Loucy (cell line): ENCODE measurements at regions not wholly inside any gene's neighbourhood (a gene's known extent, or its start where the extent isn't known, plus 50 kb on each side); places are given as distances from the start of the nearest gene placed in this dataset.

Source experiments
- EZH2phosphoT487 ChIP-seq: fragments of 200-600 bp; IDR thresholded peaks from 2 replicates; pipeline ENCODE4 v1.6.1; 2018; ENCODE audit warnings: antibody characterized with exemption, mild to moderate bottlenecking, moderate library complexity, borderline replicate concordance
- TF ChIP-seq, protein P1 (sequence below): fragments of 200-600 bp; sonication (generic); conservative IDR thresholded peaks from 2 replicates; pipeline ENCODE4 v1.5.1; 2014; ENCODE audit warnings: mild to moderate bottlenecking, antibody characterized with exemption, low read length

DNA sequence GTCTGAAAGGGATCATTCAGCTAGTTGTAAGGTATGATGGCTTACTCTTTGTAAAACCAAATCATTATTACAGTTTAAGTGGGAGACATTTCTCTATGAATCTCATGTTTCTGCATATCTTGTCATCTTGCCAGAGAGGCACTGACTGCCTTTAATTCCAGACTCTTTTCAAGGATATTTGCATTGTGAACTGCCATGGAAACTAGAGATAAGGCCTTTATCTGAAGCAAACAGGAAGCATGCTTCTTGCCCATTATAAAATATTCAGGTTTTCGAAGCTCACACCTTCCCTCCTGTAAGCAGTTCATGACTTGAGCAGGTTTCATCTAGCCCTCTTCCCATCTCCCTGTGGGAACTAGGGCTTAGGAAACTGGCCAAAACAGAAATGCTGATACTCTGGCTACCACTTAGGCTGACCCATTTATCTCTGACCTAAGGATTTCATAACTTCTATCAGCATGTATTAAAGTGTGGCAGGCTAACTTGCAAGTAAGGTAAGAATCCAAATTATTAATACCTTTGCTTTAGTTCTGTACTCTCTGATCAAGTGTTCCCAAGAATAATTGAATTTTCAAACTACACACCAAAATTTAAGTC is 326.6 kb upstream of the ALCAM start:
- TF ChIP-seq, protein P1, sequence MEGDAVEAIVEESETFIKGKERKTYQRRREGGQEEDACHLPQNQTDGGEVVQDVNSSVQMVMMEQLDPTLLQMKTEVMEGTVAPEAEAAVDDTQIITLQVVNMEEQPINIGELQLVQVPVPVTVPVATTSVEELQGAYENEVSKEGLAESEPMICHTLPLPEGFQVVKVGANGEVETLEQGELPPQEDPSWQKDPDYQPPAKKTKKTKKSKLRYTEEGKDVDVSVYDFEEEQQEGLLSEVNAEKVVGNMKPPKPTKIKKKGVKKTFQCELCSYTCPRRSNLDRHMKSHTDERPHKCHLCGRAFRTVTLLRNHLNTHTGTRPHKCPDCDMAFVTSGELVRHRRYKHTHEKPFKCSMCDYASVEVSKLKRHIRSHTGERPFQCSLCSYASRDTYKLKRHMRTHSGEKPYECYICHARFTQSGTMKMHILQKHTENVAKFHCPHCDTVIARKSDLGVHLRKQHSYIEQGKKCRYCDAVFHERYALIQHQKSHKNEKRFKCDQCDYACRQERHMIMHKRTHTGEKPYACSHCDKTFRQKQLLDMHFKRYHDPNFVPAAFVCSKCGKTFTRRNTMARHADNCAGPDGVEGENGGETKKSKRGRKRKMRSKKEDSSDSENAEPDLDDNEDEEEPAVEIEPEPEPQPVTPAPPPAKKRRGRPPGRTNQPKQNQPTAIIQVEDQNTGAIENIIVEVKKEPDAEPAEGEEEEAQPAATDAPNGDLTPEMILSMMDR, result no peak
- TF ChIP-seq EZH2phosphoT487, result no peak
